IPS-20b (cell line): ENCODE measurements at regions not wholly inside any gene's neighbourhood (a gene's known extent, or its start where the extent isn't known, plus 50 kb on each side); places are given as distances from the start of the nearest gene placed in this dataset.
"Not testable (repeated sequence)": the region's sequence is repeated elsewhere in the genome, so short reads cannot be mapped to it uniquely, and the experiment has no call there.

Experiments
- H3K27ac ChIP-seq: one replicate; pipeline ENCODE4 v1.5.1; 2013; ENCODE audit warnings: low read length
- H3K27me3 ChIP-seq: 2 replicates; pipeline ENCODE4 v1.6.1; 2013; ENCODE audit warnings: mild to moderate bottlenecking, low read length, inconsistent platforms; ENCODE audit not compliant: insufficient read depth
- H3K36me3 ChIP-seq: 2 replicates; pipeline ENCODE4 v1.6.1; 2013; ENCODE audit warnings: low read depth, mild to moderate bottlenecking, inconsistent platforms, low read length, moderate library complexity; ENCODE audit not compliant: insufficient read depth
- H3K4me1 ChIP-seq: 2 replicates; pipeline ENCODE4 v1.6.1; 2013; ENCODE audit warnings: mild to moderate bottlenecking, control low read depth, inconsistent platforms, low read length, moderate library complexity; ENCODE audit not compliant: insufficient read depth
- H3K4me3 ChIP-seq: 2 replicates; pipeline ENCODE4 v1.5.1; 2013; ENCODE audit warnings: mild to moderate bottlenecking, low read length, inconsistent platforms
- H3K9ac ChIP-seq: 2 replicates; pipeline ENCODE4 v1.6.1; 2013; ENCODE audit warnings: low read depth, mild to moderate bottlenecking, inconsistent platforms, low read length, moderate library complexity
- H3K9me3 ChIP-seq: 2 replicates; pipeline ENCODE4 v1.6.1; 2013; ENCODE audit warnings: mild to moderate bottlenecking, low read depth, low read length, inconsistent platforms; ENCODE audit not compliant: insufficient read depth

GRCh38 chr14:71451501-71451900 is 480.7 kb upstream of the RGS6 start:
- no peaks in the 10 kb centered on the region for H3K36me3 ChIP-seq
- H3K4me1 ChIP-seq, result no peaks in the 10 kb centered on the region
- no peaks in the 10 kb centered on the region for H3K9me3 ChIP-seq
- H3K27me3 ChIP-seq, result no peaks in the 10 kb centered on the region
- H3K27ac ChIP-seq, result no peak overlapping the region
- no peak overlapping the region for H3K4me3 ChIP-seq
- H3K9ac ChIP-seq, result no peak overlapping the region

- Histone ChIP-seq H3K27ac (no peak overlapping the region), H3K4me3 (no peak overlapping the region), H3K9me3 (no peaks in the 10 kb centered on the region), H3K4me1 (no peaks in the 10 kb centered on the region), H3K27me3 (no peaks in the 10 kb centered on the region), H3K36me3 (no peaks in the 10 kb centered on the region), H3K9ac (no peak overlapping the region)
Observed at GRCh38 chr14:71452539-71452938, 479.7 kb upstream of the RGS6 start.

- Histone ChIP-seq H3K36me3 (no peaks in the 10 kb centered on the region), H3K27ac (no peak overlapping the region), H3K4me1 (no peaks in the 10 kb centered on the region), H3K27me3 (no peaks in the 10 kb centered on the region), H3K4me3 (no peak overlapping the region), H3K9ac (no peak overlapping the region), H3K9me3 (no peaks in the 10 kb centered on the region)
Observed at GRCh38 chr14:71452987-71453386, 479.2 kb upstream of the RGS6 start.

GRCh38 chr14:71454010-71454409 is 478.2 kb upstream of the RGS6 start:
- H3K27ac ChIP-seq, result no peak overlapping the region
- no peak overlapping the region for H3K4me3 ChIP-seq
- H3K27me3 ChIP-seq, result no peaks in the 10 kb centered on the region
- no peaks in the 10 kb centered on the region for H3K9me3 ChIP-seq
- no peak overlapping the region for H3K9ac ChIP-seq
- no peaks in the 10 kb centered on the region for H3K36me3 ChIP-seq
- H3K4me1 ChIP-seq, result no peaks in the 10 kb centered on the region

GRCh38 chr14:71454513-71455332 is 477.5 kb upstream of the RGS6 start:
- Histone ChIP-seq H3K4me3 (no peak overlapping the region), H3K9ac (no peak overlapping the region), H3K4me1 (no peaks in the 10 kb centered on the region), H3K9me3 (no peaks in the 10 kb centered on the region), H3K27me3 (no peaks in the 10 kb centered on the region), H3K36me3 (no peaks in the 10 kb centered on the region), H3K27ac (no peak overlapping the region)

- no peak overlapping the region for H3K27ac ChIP-seq
- H3K9me3 ChIP-seq, result peaks cover 7% of the 10 kb centered on the region; the same call in 1 of the 2 replicates
- no peaks in the 10 kb centered on the region for H3K36me3 ChIP-seq
- H3K27me3 ChIP-seq, result no peaks in the 10 kb centered on the region
- no peak overlapping the region for H3K4me3 ChIP-seq
- no peak overlapping the region for H3K9ac ChIP-seq
- no peaks in the 10 kb centered on the region for H3K4me1 ChIP-seq
Observed at GRCh38 chr14:71460091-71460490, 472.1 kb upstream of the RGS6 start.

GRCh38 chr14:71461617-71462016 is 470.6 kb upstream of the RGS6 start:
- H3K36me3 ChIP-seq, H3K4me3 ChIP-seq, H3K9me3 ChIP-seq, H3K9ac ChIP-seq, H3K4me1 ChIP-seq, H3K27ac ChIP-seq, H3K27me3 ChIP-seq: not testable (repeated sequence)

- Histone ChIP-seq H3K27me3 (no peaks in the 10 kb centered on the region), H3K27ac (no peak overlapping the region), H3K9ac (no peak overlapping the region), H3K9me3 (peaks cover 7% of the 10 kb centered on the region; the same call in 1 of the 2 replicates), H3K4me1 (no peaks in the 10 kb centered on the region), H3K36me3 (no peaks in the 10 kb centered on the region), H3K4me3 (no peak overlapping the region)
Observed at GRCh38 chr14:71463807-71464206, 468.4 kb upstream of the RGS6 start.

GRCh38 chr14:71464840-71465239 is 467.4 kb upstream of the RGS6 start:
- Histone ChIP-seq H3K27me3 (no peaks in the 10 kb centered on the region), H3K36me3 (no peaks in the 10 kb centered on the region), H3K9ac (no peak overlapping the region), H3K4me1 (no peaks in the 10 kb centered on the region), H3K27ac (no peak overlapping the region), H3K9me3 (peaks cover 7% of the 10 kb centered on the region; the same call in 1 of the 2 replicates), H3K4me3 (no peak overlapping the region)

- Histone ChIP-seq H3K4me3 (no peak overlapping the region), H3K27ac (no peak overlapping the region), H3K27me3 (no peaks in the 10 kb centered on the region), H3K9ac (no peak overlapping the region), H3K4me1 (no peaks in the 10 kb centered on the region), H3K9me3 (peaks cover 7% of the 10 kb centered on the region; the same call in 1 of the 2 replicates), H3K36me3 (no peaks in the 10 kb centered on the region)
Observed at GRCh38 chr14:71465316-71465715, 466.9 kb upstream of the RGS6 start.

GRCh38 chr14:71466251-71466650 is 466.0 kb upstream of the RGS6 start:
- Histone ChIP-seq H3K4me1 (no peaks in the 10 kb centered on the region), H3K36me3 (no peaks in the 10 kb centered on the region), H3K9me3 (peaks cover 7% of the 10 kb centered on the region; the same call in 1 of the 2 replicates), H3K27ac (no peak overlapping the region), H3K4me3 (no peak overlapping the region), H3K9ac (no peak overlapping the region), H3K27me3 (no peaks in the 10 kb centered on the region)

GRCh38 chr14:71466946-71467345 is 465.3 kb upstream of the RGS6 start:
- Histone ChIP-seq H3K9me3 (peaks cover 7% of the 10 kb centered on the region; the same call in 1 of the 2 replicates), H3K4me3 (no peak overlapping the region), H3K27ac (no peak overlapping the region), H3K9ac (no peak overlapping the region), H3K4me1 (no peaks in the 10 kb centered on the region), H3K27me3 (no peaks in the 10 kb centered on the region), H3K36me3 (no peaks in the 10 kb centered on the region)
